Brain microvascular endothelial cell (primary cell): ENCODE measurements at regions not wholly inside any gene's neighbourhood (a gene's known extent, or its start where the extent isn't known, plus 50 kb on each side); places are given as distances from the start of the nearest gene placed in this dataset.

Experiments used
- DNase-seq: peaks from one replicate; pipeline ENCODE4 v3.0.0-alpha.2; 2020
- H3K27ac ChIP-seq: fragments of 250-450 bp; sonication (Bioruptor Pico); 2 replicates; pipeline ENCODE4 v1.5.1; 2020; ENCODE audit warnings: mild to moderate bottlenecking, moderate library complexity
- H3K27me3 ChIP-seq: fragments of 250-450 bp; sonication (Bioruptor Pico); replicated peaks from 2 replicates; pipeline ENCODE4 v1.5.1; 2020; ENCODE audit warnings: mild to moderate bottlenecking
- H3K36me3 ChIP-seq: fragments of 250-450 bp; sonication (Bioruptor Pico); replicated peaks from 2 replicates; pipeline ENCODE4 v1.5.1; 2020; ENCODE audit warnings: mild to moderate bottlenecking
- H3K4me3 ChIP-seq: 2 replicates; pipeline ENCODE4 v1.5.1; 2011; ENCODE audit warnings: low read depth, mild to moderate bottlenecking, control low read depth, low read length, moderate library complexity
- CTCF ChIP-seq: IDR thresholded peaks from 2 replicates; pipeline ENCODE4 v1.5.1; 2011; ENCODE audit warnings: low read depth, mild to moderate bottlenecking, moderate library complexity, low read length, control low read depth, inconsistent platforms; ENCODE audit errors: missing control alignments
- in situ Hi-C: cut with HindIII; loops from 2 replicates; pipeline ENCODE4 v1.10.0; 2017; ENCODE audit warnings: low sequenced_read_pairs, low pct_ligation_motif_present

GRCh38 chr9:135332516-135332915 is 147.1 kb upstream of the PPP1R26 start:
- TF ChIP-seq CTCF, result no peak
- Histone ChIP-seq H3K27ac (no peak overlapping the region), H3K4me3 (no peak overlapping the region), H3K27me3 (no peaks in the 10 kb centered on the region), H3K36me3 (no peaks in the 10 kb centered on the region)
- in situ Hi-C loops, result no loop called here
- DNase-seq, result no peak

DNA sequence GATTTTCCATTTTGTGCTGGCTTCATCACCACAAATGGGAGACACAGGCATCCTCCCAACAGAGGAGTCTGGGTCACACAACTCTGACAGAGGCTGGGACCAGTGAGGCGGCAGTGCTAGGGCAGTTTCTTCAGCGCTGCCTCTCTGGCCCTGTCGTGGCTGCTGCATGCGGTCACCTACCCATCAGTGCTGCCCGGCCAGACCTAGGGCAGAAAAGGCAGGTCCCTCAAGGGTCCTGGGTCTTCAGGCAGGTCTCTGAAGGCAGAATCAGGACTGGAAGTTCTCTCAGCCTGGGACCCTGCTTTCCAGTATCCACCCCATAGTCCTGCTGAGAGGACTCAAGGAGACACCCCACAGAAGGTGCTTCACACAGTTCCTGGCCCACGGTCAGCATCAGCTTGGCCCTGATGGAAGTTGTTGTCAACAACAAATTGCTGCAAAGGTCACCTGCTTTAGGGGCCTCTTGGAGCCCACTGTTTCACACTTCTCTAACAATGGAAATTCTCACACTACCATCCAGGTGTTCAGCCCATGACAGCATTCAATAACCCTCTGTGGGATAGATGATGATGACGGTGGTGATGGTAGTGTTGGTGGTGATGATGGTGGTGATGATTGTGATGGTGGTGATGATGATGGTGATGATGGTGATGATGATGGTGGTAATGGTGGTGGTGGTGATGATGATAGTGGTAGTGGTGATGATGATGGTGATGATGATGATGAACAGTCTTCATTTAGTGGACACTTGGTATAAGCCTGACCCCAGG is 146.4 kb upstream of the PPP1R26 start:
- in situ Hi-C loops, result no loop called here
- H3K27ac ChIP-seq, result no peak overlapping the region
- TF ChIP-seq CTCF, result no peak
- no peaks in the 10 kb centered on the region for H3K27me3 ChIP-seq
- H3K4me3 ChIP-seq, result no peak overlapping the region
- DNase-seq, result no peak
- no peaks in the 10 kb centered on the region for H3K36me3 ChIP-seq

DNA sequence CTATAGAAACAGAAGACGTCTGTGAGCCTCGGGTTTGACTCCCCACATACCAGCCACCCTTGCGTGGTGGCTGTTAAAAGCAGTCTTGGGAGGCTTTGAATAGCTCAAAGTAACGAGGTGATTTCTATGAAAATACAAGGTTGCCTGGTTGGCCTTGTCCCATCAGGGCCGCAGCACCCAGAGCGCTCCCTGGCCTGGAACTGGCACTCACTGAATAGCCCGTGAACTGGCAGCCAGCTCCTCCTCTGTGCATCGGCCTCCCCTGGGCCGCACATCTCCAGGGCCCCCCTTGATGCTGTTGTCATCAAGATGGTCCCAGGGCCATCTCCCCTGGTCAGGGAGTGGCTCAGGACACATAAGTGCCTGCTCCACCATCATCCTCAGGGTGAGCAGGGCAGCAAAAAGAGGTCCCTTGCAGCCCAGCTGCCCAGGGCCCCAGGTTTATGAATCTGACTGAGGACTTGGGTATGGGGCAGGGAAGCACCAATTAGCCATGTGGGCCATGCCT is 144.6 kb upstream of the PPP1R26 start:
- DNase-seq, result no peak
- Histone ChIP-seq H3K36me3 (no peaks in the 10 kb centered on the region), H3K4me3 (no peak overlapping the region), H3K27me3 (no peaks in the 10 kb centered on the region), H3K27ac (no peak overlapping the region)
- no peak for TF ChIP-seq CTCF
- in situ Hi-C loops, result no loop called here

DNA sequence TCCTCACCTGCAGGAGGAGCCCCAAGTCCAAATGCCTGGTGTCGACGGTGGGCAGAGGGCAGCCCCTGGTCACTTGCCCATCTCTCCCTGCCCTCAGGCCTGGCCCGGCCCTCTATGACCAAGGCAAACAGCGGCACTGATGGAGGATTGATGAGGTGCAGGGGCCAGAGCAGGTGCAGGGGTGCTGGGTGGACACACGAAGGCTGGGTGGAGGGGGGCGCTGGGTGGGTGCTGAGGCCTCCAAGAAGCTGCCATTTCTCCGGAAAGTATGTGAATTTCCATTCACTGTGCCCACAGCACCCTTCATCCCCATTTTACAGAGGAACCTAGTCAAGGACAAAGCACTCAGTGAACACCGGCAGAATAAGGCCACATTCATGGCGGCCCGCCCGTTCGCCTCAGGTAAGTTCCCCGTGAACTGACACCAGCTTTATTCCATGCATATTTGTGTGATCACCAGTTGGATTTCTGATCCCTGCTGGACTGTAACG is 143.8 kb upstream of the PPP1R26 start:
- H3K4me3 ChIP-seq, result no peak overlapping the region
- TF ChIP-seq CTCF, result no peak
- in situ Hi-C loops, result no loop called here
- no peaks in the 10 kb centered on the region for H3K36me3 ChIP-seq
- H3K27me3 ChIP-seq, result no peaks in the 10 kb centered on the region
- DNase-seq, result no peak
- H3K27ac ChIP-seq, result no peak overlapping the region

DNA sequence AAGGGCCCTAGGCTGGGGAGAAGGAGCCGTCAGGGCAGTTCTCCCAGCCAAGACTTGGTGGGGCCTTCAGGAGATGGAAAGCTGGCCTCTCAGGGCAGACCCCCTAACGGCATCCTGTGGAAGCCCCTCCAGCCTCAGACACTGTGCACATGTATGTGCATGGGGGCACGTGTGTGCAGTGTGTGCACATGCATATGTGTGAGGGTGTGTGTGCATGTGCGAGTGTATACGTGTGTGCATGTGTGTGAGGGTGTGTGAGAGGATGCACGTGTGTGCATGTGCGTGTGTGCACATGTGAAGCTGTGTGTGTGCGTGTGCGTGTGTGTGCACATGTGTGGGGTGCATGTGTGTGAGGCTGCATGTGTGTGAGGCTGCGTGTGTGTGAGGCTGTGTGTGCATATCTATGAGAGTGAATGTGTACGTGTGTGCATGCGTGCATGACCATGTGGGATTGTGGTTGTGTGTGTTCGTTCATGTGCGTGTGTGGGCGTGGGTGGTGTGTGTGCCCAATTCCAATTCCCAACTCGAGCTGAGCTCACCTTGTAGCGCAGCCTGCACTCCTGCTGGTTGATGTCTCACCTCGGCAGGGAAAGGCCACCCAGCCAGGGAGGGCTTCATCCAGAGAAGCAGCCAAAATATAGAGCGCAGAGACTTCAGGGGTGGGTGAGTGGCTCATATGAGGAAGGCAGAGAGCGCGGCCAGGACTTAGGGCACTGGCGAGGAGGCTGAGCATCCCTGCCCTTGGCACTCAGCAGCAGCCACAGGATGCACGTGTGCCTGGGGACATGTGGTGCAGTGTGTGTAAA is 142.7 kb upstream of the PPP1R26 start:
- in situ Hi-C loops, result no loop called here
- no peak overlapping the region for H3K27ac ChIP-seq
- H3K27me3 ChIP-seq, result no peaks in the 10 kb centered on the region
- no peaks in the 10 kb centered on the region for H3K36me3 ChIP-seq
- TF ChIP-seq CTCF, result no peak
- DNase-seq, result no peak
- no peak overlapping the region for H3K4me3 ChIP-seq
